Stimulated activated CD4-positive, alpha-beta T cell treated with anti-CD3 and anti-CD28 coated beads, Interleukin-12 subunit alpha, Interleukin-12 subunit beta, amount 100 ng/mL, for 4 hours (primary cell): ENCODE measurements at regions not wholly inside any gene's neighbourhood (a gene's known extent, or its start where the extent isn't known, plus 50 kb on each side); places are given as distances from the start of the nearest gene placed in this dataset.

Source experiments
- DNase-seq: peaks from one replicate; pipeline ENCODE4 v3.0.0-alpha.2; 2020

DNA sequence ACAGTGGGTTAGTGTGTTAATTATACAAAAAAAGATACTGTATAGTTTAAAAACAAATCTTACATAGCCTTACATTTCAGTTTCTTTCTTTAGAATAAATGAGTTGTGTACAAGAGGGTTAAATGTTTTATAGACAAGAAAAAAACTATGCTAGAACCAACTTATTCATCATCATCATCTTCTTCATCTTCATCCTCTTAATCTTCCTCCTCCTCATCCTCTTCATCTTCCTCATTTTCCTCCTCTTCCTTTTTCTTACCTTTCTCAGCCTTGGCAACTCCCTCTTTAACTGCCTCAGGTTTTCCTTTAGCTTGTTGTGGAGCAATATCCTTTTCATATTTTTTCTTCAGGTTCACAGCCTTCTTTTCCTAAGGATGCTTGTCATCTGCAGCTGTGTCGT, 53.7 kb downstream of the RPS12 start:
- DNase-seq = no peak

DNA sequence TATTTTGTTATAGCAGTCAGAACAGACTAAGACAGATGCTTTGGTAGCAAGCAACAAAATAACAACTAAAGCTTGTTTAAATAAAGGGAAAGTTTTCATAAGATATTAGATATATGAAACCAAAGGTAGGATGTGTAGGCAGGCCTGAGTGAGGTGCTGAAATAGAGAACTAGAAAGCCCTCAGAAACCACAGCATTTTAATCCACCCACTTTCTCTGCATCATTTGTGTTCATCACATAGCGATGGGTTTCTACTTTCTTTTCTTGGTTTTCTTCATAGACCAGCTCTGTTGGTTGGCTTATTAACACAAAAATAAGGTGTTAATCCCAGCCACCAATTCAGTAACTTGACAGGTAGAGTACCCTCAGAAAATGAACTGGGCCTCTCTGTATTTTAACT, 58.6 kb downstream of the RPS12 start:
- no peak for DNase-seq

DNA sequence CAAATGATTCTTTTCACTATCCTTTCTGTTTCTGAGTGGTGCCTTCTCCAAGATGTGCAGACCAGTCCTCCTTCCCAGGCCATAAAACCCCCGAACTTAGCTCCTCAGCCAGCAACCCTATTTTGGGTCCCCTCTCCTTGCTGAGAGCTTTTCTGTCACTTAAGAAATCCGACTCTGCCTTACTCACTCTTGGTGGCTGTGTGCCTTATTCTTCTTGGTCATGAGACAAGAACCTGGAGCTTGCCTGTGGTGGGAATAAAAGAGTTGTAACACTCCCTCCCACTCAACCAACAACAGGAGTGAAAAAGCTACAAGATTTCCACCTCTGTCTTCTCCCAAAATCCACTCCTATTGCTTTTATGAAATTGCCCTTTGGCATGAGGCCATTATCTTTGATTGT, 62.6 kb downstream of the RPS12 start:
- DNase-seq = no peak

GRCh38 chr6:132887204-132887603, 72.8 kb downstream of the RPS12 start:
- no peak for DNase-seq

- no peak for DNase-seq
These were observed 74.3 kb downstream of the RPS12 start for GRCh38 chr6:132888701-132889100.

DNA sequence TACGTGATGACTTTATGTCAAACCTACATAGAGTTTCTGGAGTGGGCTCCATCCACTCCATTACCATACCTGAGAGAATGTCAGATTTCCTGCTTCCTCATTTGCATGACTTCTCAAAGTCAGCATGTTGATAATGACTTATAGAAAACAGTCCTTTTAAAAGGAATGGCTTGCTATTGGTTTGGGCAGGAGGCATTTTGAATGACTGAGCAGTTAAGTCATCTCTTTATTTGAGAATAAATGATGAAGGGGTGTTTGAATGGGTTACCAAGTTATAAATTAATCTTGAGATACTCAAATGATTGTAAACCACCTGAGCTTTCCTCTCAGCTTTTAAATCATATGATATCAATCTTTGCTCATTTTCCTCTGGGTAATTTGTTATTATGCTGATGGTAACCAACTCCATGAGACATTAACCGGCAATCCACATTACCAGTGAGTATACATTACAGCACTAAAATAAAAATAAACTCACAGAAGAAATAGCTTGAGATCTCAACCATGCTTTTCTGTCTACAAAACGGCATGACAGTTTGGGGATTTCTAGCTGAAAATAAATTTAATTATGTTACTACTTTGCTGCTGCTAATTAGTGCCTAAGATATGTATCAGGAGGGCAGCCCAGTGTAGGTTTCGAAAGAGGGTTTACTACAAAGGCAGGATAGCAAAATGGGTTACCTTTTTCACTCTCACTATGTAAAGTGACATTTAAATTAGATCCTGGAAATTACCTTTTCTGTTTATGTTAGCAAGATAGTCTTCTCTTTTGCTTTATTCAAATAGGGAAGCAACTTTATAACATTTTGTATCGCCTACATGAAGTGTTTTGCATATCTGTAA, 78.8 kb downstream of the RPS12 start:
- DNase-seq = no peak

DNA sequence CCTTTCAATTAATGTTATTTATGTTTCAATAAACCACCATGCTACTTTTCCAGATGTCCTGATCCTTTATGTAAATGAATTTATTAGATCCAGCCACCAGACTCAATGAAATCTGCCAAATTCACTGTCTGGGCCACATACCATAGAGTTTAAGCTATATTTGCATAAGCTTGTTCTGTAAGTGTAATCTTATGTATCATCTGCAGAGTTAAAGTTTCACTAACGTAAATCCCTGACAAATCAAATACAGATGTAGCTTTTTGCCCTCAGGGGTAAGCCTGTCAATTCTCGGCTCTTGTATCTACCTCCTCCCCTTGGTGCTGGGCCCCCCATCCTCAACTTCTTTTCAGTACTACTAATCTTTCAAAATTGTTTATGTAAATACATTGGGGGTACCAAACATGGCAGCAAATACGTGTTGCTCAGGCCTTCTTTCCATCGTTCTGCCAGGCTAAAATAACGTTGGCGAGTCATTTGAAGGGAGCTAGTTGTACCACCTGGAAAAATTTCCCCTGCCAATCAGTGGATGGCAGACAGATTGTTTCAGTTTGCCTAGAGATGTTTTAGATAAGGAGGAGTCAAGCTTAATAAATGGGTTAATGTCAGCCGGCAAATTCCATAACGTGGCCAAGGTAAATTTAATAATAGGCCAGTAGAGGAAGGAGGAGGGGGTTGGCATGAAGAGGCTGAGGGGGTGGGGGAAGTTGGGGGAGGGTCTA, 79.6 kb downstream of the RPS12 start:
- no peak for DNase-seq

DNA sequence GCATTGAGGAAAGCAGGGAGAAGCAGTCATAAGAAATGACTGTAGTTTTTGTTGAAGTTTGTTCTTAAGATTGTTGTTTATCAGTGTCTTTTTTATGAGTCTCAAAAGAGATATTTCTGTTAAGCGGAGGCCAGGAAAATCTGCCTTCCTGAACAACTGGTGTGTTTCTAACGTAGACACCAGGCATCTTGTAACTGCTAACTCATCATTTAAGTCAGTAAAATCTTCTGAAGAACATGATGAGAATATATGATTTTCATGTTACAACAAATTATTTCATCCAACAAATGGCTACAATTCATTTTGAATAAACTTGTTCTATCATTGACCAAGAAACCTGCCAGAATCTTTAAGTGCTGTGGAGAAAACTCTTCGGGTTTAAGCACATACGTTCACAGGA, 84.0 kb downstream of the RPS12 start:
- DNase-seq = no peak

DNA sequence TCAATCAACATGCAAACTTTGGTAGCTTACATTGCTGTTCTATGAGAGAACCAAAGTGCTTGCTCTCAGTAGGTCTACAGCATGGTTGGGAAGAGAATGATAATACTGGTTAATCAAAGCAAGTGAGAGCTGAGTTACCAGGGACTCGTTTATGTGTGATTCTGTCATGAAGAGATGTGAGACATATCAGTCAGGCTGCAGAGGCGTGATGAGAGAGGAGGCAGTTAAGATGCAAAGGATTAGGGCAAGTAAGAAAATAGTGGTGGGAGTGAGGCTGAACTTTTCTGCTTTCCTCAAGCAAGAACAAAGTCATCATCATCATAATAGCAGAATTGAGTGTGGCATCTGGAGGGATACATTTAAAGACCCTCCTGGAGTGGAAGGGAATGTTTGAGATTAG, 86.5 kb downstream of the RPS12 start:
- DNase-seq = no peak

DNA sequence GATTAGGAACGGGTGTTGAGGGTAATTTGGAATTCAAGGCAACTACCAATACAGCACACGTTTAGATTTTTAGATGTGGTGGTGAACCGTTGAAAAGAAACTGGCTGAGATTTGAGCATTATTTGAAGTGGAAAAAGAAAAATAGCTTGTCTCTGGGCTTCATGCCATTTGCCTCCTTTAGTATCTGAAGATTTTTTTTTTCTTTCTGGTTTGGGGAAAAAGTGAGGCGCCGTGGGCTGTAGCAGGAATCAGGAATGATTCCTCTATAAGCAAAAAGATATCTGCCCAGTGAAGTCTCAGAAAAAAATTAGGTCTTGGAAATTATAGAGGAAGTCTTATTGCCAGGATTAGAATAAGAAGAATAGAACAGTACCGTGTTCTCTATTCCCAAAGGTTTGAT, 88.5 kb downstream of the RPS12 start:
- no peak for DNase-seq

DNA sequence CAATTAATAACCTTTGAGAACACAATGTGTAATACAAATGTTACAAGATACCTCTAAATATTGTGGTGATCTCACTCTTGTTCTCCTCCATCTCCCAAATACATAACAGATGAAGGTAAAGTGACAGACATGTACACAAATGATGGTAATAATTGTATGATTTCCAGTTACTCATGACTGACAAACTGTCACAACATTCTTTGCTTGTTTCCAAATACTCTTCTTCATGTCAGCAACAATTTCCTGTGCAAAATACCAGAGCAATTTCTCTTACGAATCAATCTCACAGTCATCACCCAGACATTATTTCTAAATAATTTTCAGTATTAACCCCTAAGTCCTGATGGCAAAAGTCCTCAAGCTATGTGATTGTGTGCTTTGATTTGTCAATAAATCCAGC, 92.9 kb downstream of the RPS12 start:
- DNase-seq = no peak

DNA sequence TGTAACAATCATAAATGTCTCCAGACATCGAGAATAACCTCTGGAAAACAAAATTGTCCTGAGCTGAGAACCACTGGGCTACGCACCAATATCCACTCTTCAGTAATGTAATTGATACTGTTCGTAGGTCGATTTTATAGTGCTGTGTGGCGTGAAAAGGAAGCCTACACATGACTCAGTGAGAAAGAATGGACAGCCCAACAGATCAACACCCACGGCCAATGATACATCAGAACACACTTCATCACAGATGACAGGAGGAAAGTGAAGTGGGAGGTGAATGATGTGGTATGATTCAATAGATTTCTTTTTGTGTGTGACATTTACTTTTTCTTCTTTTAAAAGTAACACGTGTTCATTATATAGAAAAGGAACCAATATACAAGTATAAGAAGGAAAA, 93.5 kb downstream of the RPS12 start:
- no peak for DNase-seq

- DNase-seq = no peak
These were observed 95.4 kb downstream of the RPS12 start for GRCh38 chr6:132909742-132910141.

DNA sequence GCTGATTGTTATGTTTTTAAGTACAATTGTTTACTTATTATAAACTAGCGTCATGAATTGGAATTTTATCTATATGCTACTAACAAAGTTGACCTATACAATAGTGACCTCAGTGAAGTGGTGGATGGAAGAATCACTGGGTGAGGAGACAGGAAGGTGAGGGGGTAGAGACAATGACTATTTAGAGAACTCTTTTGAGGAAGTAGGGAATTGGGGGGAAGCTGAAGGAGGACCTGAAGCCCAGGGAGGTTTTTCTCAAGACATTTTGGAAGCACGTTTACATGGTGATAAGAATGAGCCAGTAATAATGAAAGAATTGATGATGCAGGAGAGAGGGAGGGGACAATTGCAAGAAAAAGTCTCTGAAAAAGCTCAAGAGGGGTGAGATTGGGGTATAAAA, 96.4 kb downstream of the RPS12 start:
- no peak for DNase-seq

DNA sequence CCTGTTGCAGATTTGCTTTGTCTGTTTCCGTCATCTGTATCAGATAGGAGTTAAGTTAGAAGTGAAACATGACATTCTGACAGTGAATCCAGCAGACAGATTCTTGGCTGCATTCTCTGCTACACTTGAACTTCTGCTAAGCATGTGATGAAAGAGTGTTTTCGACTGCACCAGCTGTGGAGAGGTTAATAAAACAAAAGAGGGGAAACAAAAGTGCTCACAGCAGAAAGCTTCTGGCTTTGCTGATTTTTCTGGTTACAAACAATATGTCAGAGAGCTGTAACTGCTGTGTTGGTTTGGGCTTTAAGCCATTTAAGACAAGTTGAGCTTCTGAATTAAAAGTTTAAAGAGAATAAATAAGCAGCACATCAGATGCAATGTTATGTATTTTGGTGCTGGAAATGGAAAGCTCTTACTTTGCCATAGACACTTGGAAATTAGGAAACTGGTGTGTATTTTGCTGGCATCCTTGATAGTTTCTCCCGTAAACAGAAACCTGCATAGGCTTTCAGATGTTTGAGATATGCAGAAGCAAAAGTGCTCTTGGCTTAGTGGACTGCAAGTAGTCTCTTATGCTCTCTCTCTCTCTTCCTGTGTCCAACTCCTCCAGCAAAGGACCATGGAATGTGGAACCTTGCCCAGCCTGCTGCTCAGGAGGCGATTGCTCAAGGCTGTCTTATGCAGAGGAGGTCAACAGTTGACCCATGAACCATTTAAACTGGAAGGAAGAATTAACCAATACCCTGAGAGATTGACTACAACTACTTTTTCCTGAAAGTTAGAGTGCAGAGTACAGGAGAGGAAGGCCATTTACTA, 104.9 kb downstream of the RPS12 start:
- DNase-seq = no peak

- DNase-seq = no peak
These were observed 113.3 kb downstream of the RPS12 start for GRCh38 chr6:132927713-132928112.

DNA sequence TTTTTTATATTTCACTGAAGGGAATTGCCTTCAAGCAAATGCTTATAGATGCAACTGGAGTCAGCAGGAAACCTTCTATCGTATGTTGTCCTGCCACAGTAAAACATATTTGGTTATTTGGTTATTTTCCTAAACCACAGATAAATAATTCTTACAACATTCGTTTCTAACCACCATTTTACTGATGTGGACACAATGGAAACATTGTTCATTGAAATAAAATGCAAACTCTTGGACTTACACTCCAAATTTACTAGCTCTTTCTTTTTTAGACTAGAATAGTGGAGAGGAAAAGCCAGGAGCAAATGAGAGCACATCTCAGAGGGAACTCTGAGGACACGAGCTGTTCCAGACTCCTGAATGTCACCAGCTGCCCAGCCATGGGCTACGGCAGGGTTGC, 114.8 kb downstream of the RPS12 start:
- DNase-seq = no peak

DNA sequence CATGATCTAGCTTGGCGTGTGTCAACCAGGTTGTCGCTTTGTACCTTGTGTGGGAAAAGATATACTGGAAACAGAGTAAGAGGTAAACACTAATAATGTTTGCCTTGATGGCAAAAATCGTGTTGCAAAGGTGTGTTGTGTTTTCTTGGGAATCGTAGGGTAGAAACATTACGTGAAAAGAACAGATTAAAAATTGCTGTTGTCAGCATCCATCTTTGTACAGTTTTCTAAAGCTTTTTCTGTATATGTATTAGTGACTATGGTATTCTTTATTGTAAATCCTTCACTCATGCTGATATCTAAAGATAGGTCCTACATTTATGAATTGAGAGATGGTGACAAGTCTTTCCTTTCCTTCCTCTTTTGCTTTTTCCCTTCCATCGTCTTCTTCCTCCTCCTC, 116.9 kb downstream of the RPS12 start:
- DNase-seq = no peak

GRCh38 chr6:132931936-132932514, 117.7 kb downstream of the RPS12 start:
- no peak for DNase-seq

DNA sequence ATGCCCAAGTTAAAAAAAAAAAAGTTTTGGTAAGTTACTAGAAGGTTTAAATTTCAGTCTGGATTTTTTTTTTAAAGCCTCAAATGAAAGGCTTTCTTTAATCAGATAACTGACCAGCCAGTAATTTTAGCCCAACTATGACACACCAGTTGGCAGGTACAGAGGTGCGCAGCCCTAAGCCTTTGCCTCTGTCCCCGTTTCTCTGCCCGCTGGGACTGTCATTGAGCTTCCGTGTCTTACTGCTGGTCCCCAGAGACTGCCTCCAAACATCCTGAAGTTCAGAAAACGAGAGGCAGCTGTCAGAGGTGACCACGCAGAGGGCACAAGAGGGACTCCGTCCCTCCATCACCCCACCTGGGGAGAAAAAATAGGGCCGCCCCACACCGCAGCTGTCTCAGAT, 118.2 kb downstream of the RPS12 start:
- DNase-seq = no peak

DNA sequence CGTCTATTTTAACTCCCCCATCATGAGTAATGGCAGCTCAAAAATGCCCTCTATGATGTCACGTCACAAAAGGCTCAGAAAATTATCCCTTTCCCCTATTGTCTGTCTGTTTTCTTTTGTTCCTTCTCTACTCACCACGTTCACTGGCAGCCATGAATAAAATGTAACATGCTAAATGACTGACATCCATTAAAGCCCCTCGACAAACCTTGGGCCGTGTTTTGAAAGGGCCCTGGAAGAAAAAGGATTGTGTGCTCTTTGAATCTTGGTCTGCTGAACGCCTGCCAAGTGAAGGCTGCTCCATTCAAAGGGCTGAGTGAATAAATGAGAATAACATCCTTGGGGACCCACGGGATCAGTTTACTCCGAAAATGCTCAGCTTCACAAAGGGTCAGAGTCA, 118.7 kb downstream of the RPS12 start:
- no peak for DNase-seq

DNA sequence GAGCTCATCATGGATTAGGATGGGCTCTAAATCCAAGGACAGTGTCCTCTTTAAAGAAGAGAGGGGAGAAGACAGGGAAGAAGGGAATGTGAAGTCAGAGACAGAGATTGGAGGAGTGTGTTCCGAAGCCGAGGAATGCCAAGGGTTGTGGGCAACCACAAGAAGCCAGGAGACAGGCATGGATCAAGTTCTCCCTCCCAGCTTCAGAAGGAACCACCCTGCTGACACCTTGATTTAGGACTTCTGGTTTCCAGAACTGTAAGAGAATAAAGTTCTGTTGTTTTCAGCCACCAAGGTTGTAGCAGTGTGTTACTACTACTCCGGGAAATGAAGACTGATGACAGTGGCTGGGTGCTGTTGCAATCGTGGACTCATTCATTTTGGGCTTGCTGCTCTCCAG, 120.1 kb downstream of the RPS12 start:
- DNase-seq = no peak

DNA sequence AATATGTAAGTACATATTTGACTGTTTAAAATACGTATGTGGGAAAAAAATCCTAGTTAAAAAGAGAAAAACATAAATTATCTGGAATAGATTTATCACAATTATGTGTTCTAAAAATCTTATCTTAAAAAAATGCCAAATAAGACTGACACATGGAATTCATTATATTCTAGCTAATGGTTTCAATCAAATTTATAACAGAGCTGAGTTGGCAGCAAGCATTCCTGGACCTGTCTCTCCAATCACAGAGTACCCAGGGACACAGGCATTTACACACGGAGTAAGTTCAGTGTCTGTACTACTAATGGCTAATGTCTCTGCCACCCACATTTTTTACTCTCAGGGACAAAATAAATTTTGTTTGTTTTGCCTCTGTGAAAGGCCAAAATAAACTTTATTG, 122.3 kb downstream of the RPS12 start:
- no peak for DNase-seq
